ENCODE measurements at regions not wholly inside any gene's neighbourhood (a gene's known extent, or its start where the extent isn't known, plus 50 kb on each side); places are given as distances from the start of the nearest gene placed in this dataset.

- intact Hi-C loops (cut with micrococcal nuclease), result no loop called here
- Mint-ChIP-seq H3K4me3 (no peak overlapping the region), H3K27me3 (ENCODE audit: insufficient read depth) (no peaks in the 10 kb centered on the region), H3K27ac (no peak overlapping the region), H3K9me3 (no peaks in the 10 kb centered on the region), H3K36me3 (ENCODE audit: low read depth) (no peaks in the 10 kb centered on the region), H3K4me1 (ENCODE audit: low read depth) (no peaks in the 10 kb centered on the region)
- no peak for DNase-seq (ENCODE audit: low spot score)
These were observed 497.8 kb downstream of the HS3ST4 start for GRCh38 chr16:26189536-26189935.

- intact Hi-C loops (cut with micrococcal nuclease), result no loop called here
- Mint-ChIP-seq H3K27ac (no peak overlapping the region), H3K27me3 (ENCODE audit: insufficient read depth) (peaks cover 3% of the 10 kb centered on the region), H3K36me3 (ENCODE audit: low read depth) (no peaks in the 10 kb centered on the region), H3K9me3 (no peaks in the 10 kb centered on the region), H3K4me1 (ENCODE audit: low read depth) (no peaks in the 10 kb centered on the region), H3K4me3 (no peak overlapping the region)
- no peak for DNase-seq (ENCODE audit: low spot score)
These were observed 502.8 kb downstream of the HS3ST4 start for GRCh38 chr16:26194526-26194925.

- H3K27me3 Mint-ChIP-seq (ENCODE audit: insufficient read depth), result peaks cover 3% of the 10 kb centered on the region
- no peak overlapping the region for H3K27ac Mint-ChIP-seq
- H3K9me3 Mint-ChIP-seq, result no peaks in the 10 kb centered on the region
- no peaks in the 10 kb centered on the region for H3K4me1 Mint-ChIP-seq (ENCODE audit: low read depth)
- H3K36me3 Mint-ChIP-seq (ENCODE audit: low read depth), result no peaks in the 10 kb centered on the region
- H3K4me3 Mint-ChIP-seq, result no peak overlapping the region
- no peak for DNase-seq (ENCODE audit: low spot score)
- intact Hi-C loops (cut with micrococcal nuclease), result no loop called here
These were observed 503.5 kb downstream of the HS3ST4 start for GRCh38 chr16:26195225-26195624.

DNA sequence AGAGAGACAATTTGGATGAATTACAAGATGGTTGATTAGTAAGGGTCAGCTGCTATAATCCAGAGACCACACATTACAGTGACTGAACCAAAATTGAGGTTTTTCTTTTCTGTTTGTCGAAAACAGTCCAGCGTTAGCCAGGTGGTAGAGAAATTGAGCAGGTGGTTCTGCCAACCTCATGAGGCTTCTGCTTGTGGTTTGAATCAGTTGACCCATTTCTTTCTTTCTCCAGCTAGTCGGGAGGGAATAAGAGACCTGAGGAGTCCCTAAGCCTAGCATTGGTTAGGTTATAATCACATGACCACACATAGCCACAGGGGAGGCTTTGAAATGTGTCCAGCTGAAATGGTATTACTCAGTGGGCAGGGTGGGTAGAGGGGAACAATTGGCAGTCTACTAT, 504.6 kb downstream of the HS3ST4 start:
- intact Hi-C loops (cut with micrococcal nuclease), result no loop called here
- no peaks in the 10 kb centered on the region for H3K4me1 Mint-ChIP-seq (ENCODE audit: low read depth)
- H3K27me3 Mint-ChIP-seq (ENCODE audit: insufficient read depth), result peaks cover 3% of the 10 kb centered on the region
- no peak overlapping the region for H3K27ac Mint-ChIP-seq
- DNase-seq (ENCODE audit: low spot score), result no peak
- H3K9me3 Mint-ChIP-seq, result no peaks in the 10 kb centered on the region
- H3K36me3 Mint-ChIP-seq (ENCODE audit: low read depth), result no peaks in the 10 kb centered on the region
- no peak overlapping the region for H3K4me3 Mint-ChIP-seq

DNA sequence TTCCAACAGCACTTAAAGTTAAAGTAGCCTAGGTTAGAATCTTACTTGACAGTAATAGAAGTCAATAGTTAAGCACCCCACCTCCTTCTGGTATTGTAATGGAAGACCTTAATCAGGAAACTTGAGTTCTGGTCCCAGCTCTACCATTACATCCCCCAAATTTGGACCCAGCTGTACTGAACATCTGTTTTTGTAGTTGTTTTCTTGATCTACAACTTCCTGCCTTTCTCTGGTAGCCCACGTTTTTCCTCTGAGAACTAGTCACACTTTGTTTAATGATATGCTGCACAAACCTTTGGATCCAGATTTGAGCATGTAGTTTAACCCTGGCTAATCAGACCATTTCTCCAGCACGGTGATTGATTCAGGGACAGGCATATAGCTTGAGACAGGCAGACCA, 505.0 kb downstream of the HS3ST4 start:
- no peak overlapping the region for H3K4me3 Mint-ChIP-seq
- no peak for DNase-seq (ENCODE audit: low spot score)
- no peak overlapping the region for H3K27ac Mint-ChIP-seq
- H3K9me3 Mint-ChIP-seq, result no peaks in the 10 kb centered on the region
- no peaks in the 10 kb centered on the region for H3K4me1 Mint-ChIP-seq (ENCODE audit: low read depth)
- H3K36me3 Mint-ChIP-seq (ENCODE audit: low read depth), result no peaks in the 10 kb centered on the region
- H3K27me3 Mint-ChIP-seq (ENCODE audit: insufficient read depth), result peaks cover 3% of the 10 kb centered on the region
- intact Hi-C loops (cut with micrococcal nuclease), result no loop called here

GRCh38 chr16:26197707-26198106, 505.9 kb downstream of the HS3ST4 start:
- Mint-ChIP-seq H3K27ac (no peak overlapping the region), H3K4me3 (no peak overlapping the region), H3K36me3 (ENCODE audit: low read depth) (no peaks in the 10 kb centered on the region), H3K4me1 (ENCODE audit: low read depth) (no peaks in the 10 kb centered on the region), H3K9me3 (no peaks in the 10 kb centered on the region), H3K27me3 (ENCODE audit: insufficient read depth) (peaks cover 3% of the 10 kb centered on the region)
- no peak for DNase-seq (ENCODE audit: low spot score)
- intact Hi-C loops (cut with micrococcal nuclease), result no loop called here

- H3K36me3 Mint-ChIP-seq (ENCODE audit: low read depth), result no peaks in the 10 kb centered on the region
These were observed 506.5 kb downstream of the HS3ST4 start for GRCh38 chr16:26198221-26198620.

DNA sequence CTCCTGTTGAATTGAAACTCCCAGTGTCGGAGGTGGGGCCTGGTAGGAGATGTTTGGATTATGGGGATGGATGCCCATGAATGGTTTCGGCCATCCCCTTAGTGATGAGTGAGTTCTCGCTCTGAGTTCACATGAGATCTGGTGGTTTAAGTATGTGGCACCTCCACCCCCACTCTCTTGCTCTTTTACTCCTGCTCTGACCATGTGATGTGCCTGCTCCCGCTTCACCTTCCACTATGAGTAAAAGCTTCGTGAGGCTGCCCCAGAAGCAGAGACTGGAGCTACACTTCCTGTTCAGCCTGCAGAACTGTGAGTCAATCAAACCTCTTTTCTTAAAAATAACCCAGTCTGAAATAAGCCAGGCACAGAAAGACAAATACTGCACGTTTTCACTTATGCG, 512.4 kb downstream of the HS3ST4 start:
- Mint-ChIP-seq H3K36me3 (ENCODE audit: low read depth) (no peaks in the 10 kb centered on the region), H3K4me3 (no peak overlapping the region), H3K9me3 (peaks cover 5% of the 10 kb centered on the region), H3K4me1 (ENCODE audit: low read depth) (no peaks in the 10 kb centered on the region), H3K27ac (no peak overlapping the region), H3K27me3 (ENCODE audit: insufficient read depth) (peaks cover 5% of the 10 kb centered on the region)
- no peak for DNase-seq (ENCODE audit: low spot score)
- intact Hi-C loops (cut with micrococcal nuclease), result no loop called here

More at GRCh38 chr16:26198221-26198620, 506.5 kb downstream of the HS3ST4 start:
- Mint-ChIP-seq H3K4me3 (no peak overlapping the region), H3K27ac (no peak overlapping the region), H3K27me3 (ENCODE audit: insufficient read depth) (peaks cover 3% of the 10 kb centered on the region), H3K9me3 (no peaks in the 10 kb centered on the region), H3K4me1 (ENCODE audit: low read depth) (no peaks in the 10 kb centered on the region)
- intact Hi-C loops (cut with micrococcal nuclease), result no loop called here
- DNase-seq (ENCODE audit: low spot score), result no peak

GRCh38 chr16:26211542-26211941, 519.8 kb downstream of the HS3ST4 start:
- no peak for DNase-seq (ENCODE audit: low spot score)
- intact Hi-C loops (cut with micrococcal nuclease), result no loop called here
- Mint-ChIP-seq H3K27ac (no peak overlapping the region), H3K9me3 (peaks cover 10% of the 10 kb centered on the region), H3K4me3 (no peak overlapping the region), H3K27me3 (ENCODE audit: insufficient read depth) (peaks cover 5% of the 10 kb centered on the region), H3K4me1 (ENCODE audit: low read depth) (no peaks in the 10 kb centered on the region), H3K36me3 (ENCODE audit: low read depth) (no peaks in the 10 kb centered on the region)

- no peak overlapping the region for H3K27ac Mint-ChIP-seq
- no peaks in the 10 kb centered on the region for H3K4me1 Mint-ChIP-seq (ENCODE audit: low read depth)
- H3K27me3 Mint-ChIP-seq (ENCODE audit: insufficient read depth), result peaks cover 5% of the 10 kb centered on the region
- no peaks in the 10 kb centered on the region for H3K36me3 Mint-ChIP-seq (ENCODE audit: low read depth)
- H3K9me3 Mint-ChIP-seq, result peaks cover 10% of the 10 kb centered on the region
- DNase-seq (ENCODE audit: low spot score), result no peak
- intact Hi-C loops (cut with micrococcal nuclease), result no loop called here
- H3K4me3 Mint-ChIP-seq, result no peak overlapping the region
These were observed 520.8 kb downstream of the HS3ST4 start for GRCh38 chr16:26212599-26212998.

DNA sequence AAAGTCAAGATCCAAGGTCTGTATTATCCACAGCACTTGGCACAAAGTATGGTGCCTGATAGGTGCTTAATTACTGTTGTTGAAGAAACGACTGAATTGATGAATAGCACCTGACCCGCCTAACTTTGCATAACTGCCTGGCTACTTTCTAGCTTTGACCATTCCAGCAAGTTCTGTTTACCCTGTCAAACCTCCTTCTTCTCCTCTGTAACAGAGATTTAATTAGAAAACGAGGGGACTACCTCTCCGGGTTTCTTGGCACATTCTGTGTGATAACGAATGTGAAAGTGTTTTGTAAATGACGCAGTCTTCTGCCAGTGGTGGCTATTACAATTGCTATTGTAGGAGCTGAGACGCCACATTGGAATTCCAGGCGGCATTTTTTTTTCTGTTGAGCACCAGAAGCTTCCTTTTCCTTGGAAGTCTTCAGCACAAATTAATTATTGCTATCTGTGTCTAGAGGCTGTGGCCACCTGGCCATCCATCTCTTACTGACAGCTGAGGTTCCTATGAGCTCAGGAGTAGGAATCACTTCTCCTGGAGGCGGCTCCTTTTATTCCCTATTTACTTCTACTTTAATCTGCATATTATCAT, 522.9 kb downstream of the HS3ST4 start:
- no peaks in the 10 kb centered on the region for H3K36me3 Mint-ChIP-seq (ENCODE audit: low read depth)
- no peak overlapping the region for H3K27ac Mint-ChIP-seq
- H3K9me3 Mint-ChIP-seq, result peaks cover 10% of the 10 kb centered on the region
- DNase-seq (ENCODE audit: low spot score), result no peak
- H3K4me3 Mint-ChIP-seq, result no peak overlapping the region
- H3K4me1 Mint-ChIP-seq (ENCODE audit: low read depth), result no peaks in the 10 kb centered on the region
- H3K27me3 Mint-ChIP-seq (ENCODE audit: insufficient read depth), result no peaks in the 10 kb centered on the region
- intact Hi-C loops (cut with micrococcal nuclease), result no loop called here

- intact Hi-C loops (cut with micrococcal nuclease), result no loop called here
- peaks cover 3% of the 10 kb centered on the region for H3K27me3 Mint-ChIP-seq (ENCODE audit: insufficient read depth)
- no peak overlapping the region for H3K4me3 Mint-ChIP-seq
- H3K4me1 Mint-ChIP-seq (ENCODE audit: low read depth), result no peaks in the 10 kb centered on the region
- H3K27ac Mint-ChIP-seq, result no peak overlapping the region
- H3K9me3 Mint-ChIP-seq, result no peaks in the 10 kb centered on the region
- DNase-seq (ENCODE audit: low spot score), result no peak
- H3K36me3 Mint-ChIP-seq (ENCODE audit: low read depth), result no peaks in the 10 kb centered on the region
These were observed 529.1 kb downstream of the HS3ST4 start for GRCh38 chr16:26220894-26221293.

- Mint-ChIP-seq H3K4me1 (ENCODE audit: low read depth) (no peaks in the 10 kb centered on the region), H3K27me3 (ENCODE audit: insufficient read depth) (peaks cover 2% of the 10 kb centered on the region), H3K9me3 (no peaks in the 10 kb centered on the region), H3K27ac (no peak overlapping the region), H3K4me3 (no peak overlapping the region), H3K36me3 (ENCODE audit: low read depth) (no peaks in the 10 kb centered on the region)
- intact Hi-C loops (cut with micrococcal nuclease), result no loop called here
- DNase-seq (ENCODE audit: low spot score), result no peak
These were observed 539.9 kb downstream of the HS3ST4 start for GRCh38 chr16:26231647-26232046.

DNA sequence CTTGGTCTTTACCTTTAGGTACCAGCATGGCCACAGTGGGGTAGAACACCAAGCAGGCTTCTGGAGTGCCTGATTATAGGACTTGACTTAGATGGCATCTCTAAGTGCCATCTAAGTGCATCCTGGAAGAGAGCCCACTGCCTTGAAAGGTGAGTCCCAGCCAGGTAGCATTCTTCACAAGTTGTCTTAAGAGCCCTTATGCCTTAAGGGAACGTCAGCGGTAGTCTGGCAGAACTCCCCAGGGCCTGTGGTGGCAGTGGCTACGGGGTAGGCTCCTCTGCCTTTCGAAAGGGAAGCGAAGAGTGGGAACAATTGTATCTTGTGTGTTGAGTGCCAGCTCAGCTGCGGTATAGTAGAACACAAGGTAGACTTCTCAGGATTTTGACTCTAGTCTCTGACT, 549.0 kb downstream of the HS3ST4 start:
- Mint-ChIP-seq H3K4me1 (ENCODE audit: low read depth) (no peaks in the 10 kb centered on the region), H3K36me3 (ENCODE audit: low read depth) (no peaks in the 10 kb centered on the region), H3K27ac (no peak overlapping the region), H3K27me3 (ENCODE audit: insufficient read depth) (no peaks in the 10 kb centered on the region), H3K4me3 (no peak overlapping the region), H3K9me3 (peaks cover 12% of the 10 kb centered on the region)
- intact Hi-C loops (cut with micrococcal nuclease), result no loop called here
- DNase-seq (ENCODE audit: low spot score), result no peak
